ENCODE measurements at regions not wholly inside any gene's neighbourhood (a gene's known extent, or its start where the extent isn't known, plus 50 kb on each side); places are given as distances from the start of the nearest gene placed in this dataset.

DNA sequence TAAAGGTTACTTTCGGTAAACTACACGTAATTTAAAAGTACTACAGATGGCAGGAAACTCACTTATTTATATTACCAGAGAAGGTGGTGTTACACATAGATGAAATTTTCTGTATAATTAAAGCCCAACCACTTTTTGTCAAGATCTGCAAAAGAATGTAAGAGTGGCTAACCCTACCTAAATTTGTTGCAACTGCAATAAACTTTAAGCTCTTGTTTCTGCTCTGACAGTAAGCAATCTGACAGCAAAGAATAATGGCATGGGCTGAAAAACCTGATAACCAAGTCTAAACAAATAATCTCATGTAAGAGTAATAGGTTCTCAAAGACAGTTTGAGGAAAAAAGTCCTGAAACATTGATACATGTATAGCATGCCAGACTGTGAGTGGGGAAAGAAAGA lies 897.3 kb downstream of the TUSC7 start:
- Histone ChIP-seq H3K4me2 (ENCODE audit: unreplicated experiment) (no peak overlapping the region), H3K27ac (no peak overlapping the region), H2AFZ (no peak overlapping the region), H3K9ac (no peak overlapping the region), H3K4me3 (no peak overlapping the region), H3K9me2 (ENCODE audit: insufficient read depth) (no peaks in the 10 kb centered on the region), H3K27me3 (replicated peaks; ENCODE audit: insufficient read depth) (no peaks in the 10 kb centered on the region), H3F3A (ENCODE audit: insufficient read depth) (no peaks in the 10 kb centered on the region), H4K20me1 (ENCODE audit: insufficient read depth) (no peaks in the 10 kb centered on the region), H3K79me2 (ENCODE audit: insufficient read depth) (no peaks in the 10 kb centered on the region), H3K9me3 (ENCODE audit: low read depth) (no peaks in the 10 kb centered on the region), H3K36me3 (ENCODE audit: low read depth) (no peaks in the 10 kb centered on the region), H3K4me1 (ENCODE audit: insufficient read depth) (no peaks in the 10 kb centered on the region)
- no peak for TF ChIP-seq EZH2 (IDR thresholded peaks at IDR 0.05; ENCODE audit: insufficient read depth, poor library complexity, severe bottlenecking)
- TF ChIP-seq EZH2phosphoT487 (IDR thresholded peaks at IDR 0.05; ENCODE audit: insufficient read depth, low read depth): no peak
- 88 to 91% methylated on average over 2 of the region's 2 CpGs for WGBS, 2 experiments (ENCODE audit: low coverage in 1 of 2, low lambda C conversion rate in 2 of 2, missing lambda C conversion rate in 2 of 2)
- DNase-seq: no peak
- in situ Hi-C loops (cut with MboI): no loop called here

- no peaks in the 10 kb centered on the region for H3K9me3 ChIP-seq (ENCODE audit: low read depth)
- H2AFZ ChIP-seq: no peak overlapping the region
- no peaks in the 10 kb centered on the region for H3K4me1 ChIP-seq (ENCODE audit: insufficient read depth)
- H3K27ac ChIP-seq: no peak overlapping the region
- no peaks in the 10 kb centered on the region for H3F3A ChIP-seq (ENCODE audit: insufficient read depth)
- H3K9ac ChIP-seq: no peak overlapping the region
- no peak overlapping the region for H3K4me3 ChIP-seq
- no peaks in the 10 kb centered on the region for H3K27me3 ChIP-seq (replicated peaks; ENCODE audit: insufficient read depth)
- no peaks in the 10 kb centered on the region for H4K20me1 ChIP-seq (ENCODE audit: insufficient read depth)
- DNase-seq: no peak
- no peaks in the 10 kb centered on the region for H3K79me2 ChIP-seq (ENCODE audit: insufficient read depth)
- H3K9me2 ChIP-seq (ENCODE audit: insufficient read depth): no peaks in the 10 kb centered on the region
- H3K36me3 ChIP-seq (ENCODE audit: low read depth): no peaks in the 10 kb centered on the region
- 52 to 55% methylated on average over 4 of the region's 4 CpGs for WGBS, 2 experiments (ENCODE audit: low coverage in 1 of 2, low lambda C conversion rate in 2 of 2, missing lambda C conversion rate in 2 of 2)
- no peak for TF ChIP-seq EZH2phosphoT487 (IDR thresholded peaks at IDR 0.05; ENCODE audit: insufficient read depth, low read depth)
- TF ChIP-seq EZH2 (IDR thresholded peaks at IDR 0.05; ENCODE audit: insufficient read depth, poor library complexity, severe bottlenecking): no peak
- H3K4me2 ChIP-seq (ENCODE audit: unreplicated experiment): no peak overlapping the region
- in situ Hi-C loops (cut with MboI): no loop called here
Measured at GRCh38 chr3:117609330-117609729, 899.8 kb downstream of the TUSC7 start.

GRCh38 chr3:117610156-117610555 lies 900.6 kb downstream of the TUSC7 start:
- no peaks in the 10 kb centered on the region for H4K20me1 ChIP-seq (ENCODE audit: insufficient read depth)
- H3K4me1 ChIP-seq (ENCODE audit: insufficient read depth): no peaks in the 10 kb centered on the region
- no peak overlapping the region for H2AFZ ChIP-seq
- H3K27me3 ChIP-seq (replicated peaks; ENCODE audit: insufficient read depth): no peaks in the 10 kb centered on the region
- in situ Hi-C loops (cut with MboI): no loop called here
- TF ChIP-seq EZH2 (IDR thresholded peaks at IDR 0.05; ENCODE audit: insufficient read depth, poor library complexity, severe bottlenecking) (no peak), EZH2phosphoT487 (IDR thresholded peaks at IDR 0.05; ENCODE audit: insufficient read depth, low read depth) (no peak)
- no peak overlapping the region for H3K9ac ChIP-seq
- H3K79me2 ChIP-seq (ENCODE audit: insufficient read depth): no peaks in the 10 kb centered on the region
- no peak overlapping the region for H3K4me2 ChIP-seq (ENCODE audit: unreplicated experiment)
- H3K4me3 ChIP-seq: no peak overlapping the region
- H3K9me2 ChIP-seq (ENCODE audit: insufficient read depth): no peaks in the 10 kb centered on the region
- 29 to 31% methylated on average over 4 of the region's 4 CpGs for WGBS, 2 experiments (ENCODE audit: low coverage in 1 of 2, low lambda C conversion rate in 2 of 2, missing lambda C conversion rate in 2 of 2)
- H3K36me3 ChIP-seq (ENCODE audit: low read depth): no peaks in the 10 kb centered on the region
- H3F3A ChIP-seq (ENCODE audit: insufficient read depth): no peaks in the 10 kb centered on the region
- H3K9me3 ChIP-seq (ENCODE audit: low read depth): no peaks in the 10 kb centered on the region
- no peak overlapping the region for H3K27ac ChIP-seq
- DNase-seq: no peak

GRCh38 chr3:117611211-117611610 lies 901.6 kb downstream of the TUSC7 start:
- H3K36me3 ChIP-seq (ENCODE audit: low read depth): no peaks in the 10 kb centered on the region
- 80 to 86% methylated on average over 2 of the region's 2 CpGs for WGBS, 2 experiments (ENCODE audit: low coverage in 1 of 2, low lambda C conversion rate in 2 of 2, missing lambda C conversion rate in 2 of 2)
- no peaks in the 10 kb centered on the region for H3F3A ChIP-seq (ENCODE audit: insufficient read depth)
- no peaks in the 10 kb centered on the region for H3K4me1 ChIP-seq (ENCODE audit: insufficient read depth)
- no peaks in the 10 kb centered on the region for H3K27me3 ChIP-seq (replicated peaks; ENCODE audit: insufficient read depth)
- no peak overlapping the region for H3K9ac ChIP-seq
- no peaks in the 10 kb centered on the region for H4K20me1 ChIP-seq (ENCODE audit: insufficient read depth)
- no peak overlapping the region for H3K27ac ChIP-seq
- no peak for DNase-seq
- H3K9me2 ChIP-seq (ENCODE audit: insufficient read depth): no peaks in the 10 kb centered on the region
- H3K4me2 ChIP-seq (ENCODE audit: unreplicated experiment): no peak overlapping the region
- TF ChIP-seq EZH2 (IDR thresholded peaks at IDR 0.05; ENCODE audit: insufficient read depth, poor library complexity, severe bottlenecking) (no peak), EZH2phosphoT487 (IDR thresholded peaks at IDR 0.05; ENCODE audit: insufficient read depth, low read depth) (no peak)
- H3K4me3 ChIP-seq: no peak overlapping the region
- H3K9me3 ChIP-seq (ENCODE audit: low read depth): no peaks in the 10 kb centered on the region
- H3K79me2 ChIP-seq (ENCODE audit: insufficient read depth): no peaks in the 10 kb centered on the region
- in situ Hi-C loops (cut with MboI): no loop called here
- no peak overlapping the region for H2AFZ ChIP-seq

- Histone ChIP-seq H3K9me3 (ENCODE audit: low read depth) (no peaks in the 10 kb centered on the region), H3K9me2 (ENCODE audit: insufficient read depth) (no peaks in the 10 kb centered on the region), H3K9ac (no peak overlapping the region), H4K20me1 (ENCODE audit: insufficient read depth) (no peaks in the 10 kb centered on the region), H3K4me3 (no peak overlapping the region), H3K27ac (no peak overlapping the region), H3K4me1 (ENCODE audit: insufficient read depth) (no peaks in the 10 kb centered on the region), H3K4me2 (ENCODE audit: unreplicated experiment) (no peak overlapping the region), H3K27me3 (replicated peaks; ENCODE audit: insufficient read depth) (no peaks in the 10 kb centered on the region), H3K36me3 (ENCODE audit: low read depth) (no peaks in the 10 kb centered on the region), H2AFZ (no peak overlapping the region), H3K79me2 (ENCODE audit: insufficient read depth) (no peaks in the 10 kb centered on the region), H3F3A (ENCODE audit: insufficient read depth) (no peaks in the 10 kb centered on the region)
- TF ChIP-seq EZH2phosphoT487 (IDR thresholded peaks at IDR 0.05; ENCODE audit: insufficient read depth, low read depth) (no peak), EZH2 (IDR thresholded peaks at IDR 0.05; ENCODE audit: insufficient read depth, poor library complexity, severe bottlenecking) (no peak)
- peak; percentile 35 for DNase-seq
- 92 to 97% methylated on average over 2 of the region's 2 CpGs for WGBS, 2 experiments (ENCODE audit: low coverage in 1 of 2, low lambda C conversion rate in 2 of 2, missing lambda C conversion rate in 2 of 2)
- in situ Hi-C loops (cut with MboI): no loop called here
Measured at GRCh38 chr3:117616227-117616626, 906.6 kb downstream of the TUSC7 start.

Measured in GM23248 (cell line).